ENCODE measurements at regions not wholly inside any gene's neighbourhood (a gene's known extent, or its start where the extent isn't known, plus 50 kb on each side); places are given as distances from the start of the nearest gene placed in this dataset.

- TF ChIP-seq POLR2A (IDR thresholded peaks at IDR 0.05; ENCODE audit: low read depth, low read length) (no peak), TAF1 (IDR thresholded peaks at IDR 0.05; ENCODE audit: borderline replicate concordance, low read depth, low read length) (no peak)
- TF ChIP-seq, protein P1, sequence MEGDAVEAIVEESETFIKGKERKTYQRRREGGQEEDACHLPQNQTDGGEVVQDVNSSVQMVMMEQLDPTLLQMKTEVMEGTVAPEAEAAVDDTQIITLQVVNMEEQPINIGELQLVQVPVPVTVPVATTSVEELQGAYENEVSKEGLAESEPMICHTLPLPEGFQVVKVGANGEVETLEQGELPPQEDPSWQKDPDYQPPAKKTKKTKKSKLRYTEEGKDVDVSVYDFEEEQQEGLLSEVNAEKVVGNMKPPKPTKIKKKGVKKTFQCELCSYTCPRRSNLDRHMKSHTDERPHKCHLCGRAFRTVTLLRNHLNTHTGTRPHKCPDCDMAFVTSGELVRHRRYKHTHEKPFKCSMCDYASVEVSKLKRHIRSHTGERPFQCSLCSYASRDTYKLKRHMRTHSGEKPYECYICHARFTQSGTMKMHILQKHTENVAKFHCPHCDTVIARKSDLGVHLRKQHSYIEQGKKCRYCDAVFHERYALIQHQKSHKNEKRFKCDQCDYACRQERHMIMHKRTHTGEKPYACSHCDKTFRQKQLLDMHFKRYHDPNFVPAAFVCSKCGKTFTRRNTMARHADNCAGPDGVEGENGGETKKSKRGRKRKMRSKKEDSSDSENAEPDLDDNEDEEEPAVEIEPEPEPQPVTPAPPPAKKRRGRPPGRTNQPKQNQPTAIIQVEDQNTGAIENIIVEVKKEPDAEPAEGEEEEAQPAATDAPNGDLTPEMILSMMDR (IDR thresholded peaks at IDR 0.05 in 2 of 3, conservative IDR thresholded peaks at IDR 0.05 in 1 of 3; ENCODE audit: control insufficient read depth in 2 of 3, extremely low read depth in 1 of 3, insufficient read depth in 1 of 3, low read depth in 3 of 3, low read length in 3 of 3) = no peak
- TF ChIP-seq, protein P2, sequence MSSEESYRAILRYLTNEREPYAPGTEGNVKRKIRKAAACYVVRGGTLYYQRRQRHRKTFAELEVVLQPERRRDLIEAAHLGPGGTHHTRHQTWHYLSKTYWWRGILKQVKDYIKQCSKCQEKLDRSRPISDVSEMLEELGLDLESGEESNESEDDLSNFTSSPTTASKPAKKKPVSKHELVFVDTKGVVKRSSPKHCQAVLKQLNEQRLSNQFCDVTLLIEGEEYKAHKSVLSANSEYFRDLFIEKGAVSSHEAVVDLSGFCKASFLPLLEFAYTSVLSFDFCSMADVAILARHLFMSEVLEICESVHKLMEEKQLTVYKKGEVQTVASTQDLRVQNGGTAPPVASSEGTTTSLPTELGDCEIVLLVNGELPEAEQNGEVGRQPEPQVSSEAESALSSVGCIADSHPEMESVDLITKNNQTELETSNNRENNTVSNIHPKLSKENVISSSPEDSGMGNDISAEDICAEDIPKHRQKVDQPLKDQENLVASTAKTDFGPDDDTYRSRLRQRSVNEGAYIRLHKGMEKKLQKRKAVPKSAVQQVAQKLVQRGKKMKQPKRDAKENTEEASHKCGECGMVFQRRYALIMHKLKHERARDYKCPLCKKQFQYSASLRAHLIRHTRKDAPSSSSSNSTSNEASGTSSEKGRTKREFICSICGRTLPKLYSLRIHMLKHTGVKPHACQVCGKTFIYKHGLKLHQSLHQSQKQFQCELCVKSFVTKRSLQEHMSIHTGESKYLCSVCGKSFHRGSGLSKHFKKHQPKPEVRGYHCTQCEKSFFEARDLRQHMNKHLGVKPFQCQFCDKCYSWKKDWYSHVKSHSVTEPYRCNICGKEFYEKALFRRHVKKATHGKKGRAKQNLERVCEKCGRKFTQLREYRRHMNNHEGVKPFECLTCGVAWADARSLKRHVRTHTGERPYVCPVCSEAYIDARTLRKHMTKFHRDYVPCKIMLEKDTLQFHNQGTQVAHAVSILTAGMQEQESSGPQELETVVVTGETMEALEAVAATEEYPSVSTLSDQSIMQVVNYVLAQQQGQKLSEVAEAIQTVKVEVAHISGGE (CRISPR knock-in tag; IDR thresholded peaks at IDR 0.05) = no peak
Measured at GRCh38 chr4:17153572-17153971, 255.1 kb upstream of the LDB2 start.
